ENCODE measurements at regions not wholly inside any gene's neighbourhood (a gene's known extent, or its start where the extent isn't known, plus 50 kb on each side); places are given as distances from the start of the nearest gene placed in this dataset.

- TF ChIP-seq, protein P1, sequence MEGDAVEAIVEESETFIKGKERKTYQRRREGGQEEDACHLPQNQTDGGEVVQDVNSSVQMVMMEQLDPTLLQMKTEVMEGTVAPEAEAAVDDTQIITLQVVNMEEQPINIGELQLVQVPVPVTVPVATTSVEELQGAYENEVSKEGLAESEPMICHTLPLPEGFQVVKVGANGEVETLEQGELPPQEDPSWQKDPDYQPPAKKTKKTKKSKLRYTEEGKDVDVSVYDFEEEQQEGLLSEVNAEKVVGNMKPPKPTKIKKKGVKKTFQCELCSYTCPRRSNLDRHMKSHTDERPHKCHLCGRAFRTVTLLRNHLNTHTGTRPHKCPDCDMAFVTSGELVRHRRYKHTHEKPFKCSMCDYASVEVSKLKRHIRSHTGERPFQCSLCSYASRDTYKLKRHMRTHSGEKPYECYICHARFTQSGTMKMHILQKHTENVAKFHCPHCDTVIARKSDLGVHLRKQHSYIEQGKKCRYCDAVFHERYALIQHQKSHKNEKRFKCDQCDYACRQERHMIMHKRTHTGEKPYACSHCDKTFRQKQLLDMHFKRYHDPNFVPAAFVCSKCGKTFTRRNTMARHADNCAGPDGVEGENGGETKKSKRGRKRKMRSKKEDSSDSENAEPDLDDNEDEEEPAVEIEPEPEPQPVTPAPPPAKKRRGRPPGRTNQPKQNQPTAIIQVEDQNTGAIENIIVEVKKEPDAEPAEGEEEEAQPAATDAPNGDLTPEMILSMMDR (IDR thresholded peaks at IDR 0.05; ENCODE audit: low read depth, low read length, missing input control), result no peak
- TF ChIP-seq FOXA1 (IDR thresholded peaks at IDR 0.05), result no peak
- TF ChIP-seq, protein P2, sequence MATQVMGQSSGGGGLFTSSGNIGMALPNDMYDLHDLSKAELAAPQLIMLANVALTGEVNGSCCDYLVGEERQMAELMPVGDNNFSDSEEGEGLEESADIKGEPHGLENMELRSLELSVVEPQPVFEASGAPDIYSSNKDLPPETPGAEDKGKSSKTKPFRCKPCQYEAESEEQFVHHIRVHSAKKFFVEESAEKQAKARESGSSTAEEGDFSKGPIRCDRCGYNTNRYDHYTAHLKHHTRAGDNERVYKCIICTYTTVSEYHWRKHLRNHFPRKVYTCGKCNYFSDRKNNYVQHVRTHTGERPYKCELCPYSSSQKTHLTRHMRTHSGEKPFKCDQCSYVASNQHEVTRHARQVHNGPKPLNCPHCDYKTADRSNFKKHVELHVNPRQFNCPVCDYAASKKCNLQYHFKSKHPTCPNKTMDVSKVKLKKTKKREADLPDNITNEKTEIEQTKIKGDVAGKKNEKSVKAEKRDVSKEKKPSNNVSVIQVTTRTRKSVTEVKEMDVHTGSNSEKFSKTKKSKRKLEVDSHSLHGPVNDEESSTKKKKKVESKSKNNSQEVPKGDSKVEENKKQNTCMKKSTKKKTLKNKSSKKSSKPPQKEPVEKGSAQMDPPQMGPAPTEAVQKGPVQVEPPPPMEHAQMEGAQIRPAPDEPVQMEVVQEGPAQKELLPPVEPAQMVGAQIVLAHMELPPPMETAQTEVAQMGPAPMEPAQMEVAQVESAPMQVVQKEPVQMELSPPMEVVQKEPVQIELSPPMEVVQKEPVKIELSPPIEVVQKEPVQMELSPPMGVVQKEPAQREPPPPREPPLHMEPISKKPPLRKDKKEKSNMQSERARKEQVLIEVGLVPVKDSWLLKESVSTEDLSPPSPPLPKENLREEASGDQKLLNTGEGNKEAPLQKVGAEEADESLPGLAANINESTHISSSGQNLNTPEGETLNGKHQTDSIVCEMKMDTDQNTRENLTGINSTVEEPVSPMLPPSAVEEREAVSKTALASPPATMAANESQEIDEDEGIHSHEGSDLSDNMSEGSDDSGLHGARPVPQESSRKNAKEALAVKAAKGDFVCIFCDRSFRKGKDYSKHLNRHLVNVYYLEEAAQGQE (IDR thresholded peaks at IDR 0.05), result no peak
Measured at GRCh38 chr4:11626066-11626465, 197.4 kb upstream of the HS3ST1 start.
